Stimulated activated CD4-positive, alpha-beta T cell treated with anti-CD3 and anti-CD28 coated beads, Interleukin-4, amount 100 ng/mL, for 48 hours (primary cell): ENCODE measurements at regions not wholly inside any gene's neighbourhood (a gene's known extent, or its start where the extent isn't known, plus 50 kb on each side); places are given as distances from the start of the nearest gene placed in this dataset.

Source experiments
- DNase-seq, 2 donors: peaks; one replicate each; pipeline ENCODE4 v3.0.0-alpha.2; 2020; ENCODE audit warnings: low read depth in 2 of 2

DNA sequence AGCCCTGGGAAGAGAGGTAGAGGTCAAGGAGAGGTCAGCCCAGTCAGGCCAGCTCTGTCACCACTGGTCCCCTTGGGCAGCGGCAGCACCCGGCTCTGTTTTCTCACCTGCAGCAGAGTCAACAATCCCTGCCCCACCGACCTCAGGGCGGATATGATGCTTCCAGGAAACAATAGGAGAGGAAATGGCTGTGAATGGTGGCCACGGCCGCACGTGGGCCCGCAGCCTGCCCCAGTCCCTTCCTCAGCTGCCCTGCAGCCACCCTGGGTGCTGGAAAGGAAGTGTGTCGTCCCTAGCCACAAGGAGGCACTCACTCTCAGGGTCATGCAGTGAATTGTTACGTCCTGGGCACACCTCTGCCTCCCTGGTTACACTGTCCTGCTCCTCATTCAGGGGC is 92.5 kb upstream of the ENPP6 start:
- peak in 1 of 2 donors; percentile 15 for DNase-seq

DNA sequence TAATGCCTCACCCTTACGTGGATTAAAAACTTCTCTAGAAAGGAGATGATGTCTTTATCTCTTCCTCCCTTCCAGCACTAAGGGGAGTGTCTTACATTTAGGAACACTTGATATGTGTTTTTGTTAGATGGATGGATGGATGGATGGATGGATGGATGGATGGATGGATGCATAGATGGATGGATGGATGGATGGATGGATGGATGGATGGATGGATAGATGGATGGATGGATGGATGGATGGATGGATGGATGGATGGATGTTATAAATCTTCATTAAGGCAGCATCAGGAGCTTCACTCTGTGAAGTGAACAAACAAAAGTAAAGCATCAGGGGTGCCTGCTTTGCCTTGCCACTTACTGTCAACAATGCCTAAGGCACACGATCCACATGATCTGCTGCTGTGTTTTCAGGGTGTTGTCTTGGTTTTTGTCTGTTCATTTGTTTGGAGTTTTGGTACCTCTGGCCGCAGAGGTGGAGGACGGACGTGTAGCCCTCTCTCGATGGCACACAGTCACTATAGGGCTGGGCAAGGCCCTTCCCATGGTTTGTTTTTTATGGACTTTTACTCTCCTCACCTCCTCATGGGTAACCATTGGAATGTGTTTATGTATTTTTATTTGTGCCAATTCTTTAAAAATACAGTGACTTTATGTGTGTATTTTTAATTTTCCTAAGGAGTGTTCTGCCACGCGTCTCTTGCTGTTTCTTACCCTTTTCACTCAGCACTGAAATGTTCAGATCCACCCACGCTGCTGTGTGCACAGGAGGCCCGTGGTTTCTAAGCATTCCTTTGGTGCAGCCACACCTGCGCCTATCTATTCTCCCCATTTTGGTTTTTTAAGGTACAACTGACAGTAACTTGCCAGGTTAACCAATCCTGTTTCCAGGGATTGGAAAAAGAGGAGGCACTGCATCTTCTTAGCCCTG is 91.8 kb upstream of the ENPP6 start:
- DNase-seq = peak; percentile 18 to 34

- DNase-seq = no peak
Observed at GRCh38 chr4:184306949-184307348, 89.3 kb upstream of the ENPP6 start.

- DNase-seq = no peak
Observed at GRCh38 chr4:184306470-184306869, 88.8 kb upstream of the ENPP6 start.

DNA sequence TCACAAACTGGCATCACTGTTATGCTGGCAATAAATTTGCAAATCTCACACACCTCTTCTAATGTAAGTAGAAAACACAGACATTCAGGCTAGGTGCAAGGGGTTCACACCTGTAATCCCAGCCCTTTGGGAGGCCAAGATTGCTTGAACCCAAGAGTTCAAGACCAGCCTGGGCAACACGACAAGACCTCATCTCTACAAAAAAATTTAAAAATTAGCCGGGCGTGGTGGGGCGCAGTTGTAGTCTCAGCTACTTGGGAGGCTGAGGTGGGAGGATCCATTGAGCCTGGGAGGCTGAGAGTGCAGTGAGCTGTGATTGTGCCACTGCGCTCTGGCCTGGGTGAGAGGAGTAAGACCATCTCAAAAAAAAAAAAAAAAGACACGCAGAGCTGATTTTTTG is 83.1 kb upstream of the ENPP6 start:
- DNase-seq = no peak

DNA sequence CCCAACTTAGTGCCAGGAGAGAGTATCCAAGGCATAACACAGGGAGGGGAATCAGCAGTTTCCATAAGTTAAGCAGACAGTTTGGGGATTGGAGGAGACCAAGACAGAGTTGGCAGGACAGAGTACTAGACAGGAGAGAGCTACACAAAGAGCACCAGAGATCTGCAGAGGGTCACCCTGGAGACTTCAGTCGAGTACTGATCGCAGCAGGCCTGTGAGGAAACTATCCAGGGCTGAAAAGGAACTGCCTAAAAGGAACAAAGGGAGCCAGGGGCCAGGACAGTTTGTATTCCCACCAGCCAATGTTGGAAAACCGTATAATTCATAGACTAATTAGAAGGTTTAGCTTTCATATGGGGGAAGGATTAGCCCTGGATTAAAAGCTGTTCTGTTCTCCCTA is 80.6 kb upstream of the ENPP6 start:
- DNase-seq = no peak

DNA sequence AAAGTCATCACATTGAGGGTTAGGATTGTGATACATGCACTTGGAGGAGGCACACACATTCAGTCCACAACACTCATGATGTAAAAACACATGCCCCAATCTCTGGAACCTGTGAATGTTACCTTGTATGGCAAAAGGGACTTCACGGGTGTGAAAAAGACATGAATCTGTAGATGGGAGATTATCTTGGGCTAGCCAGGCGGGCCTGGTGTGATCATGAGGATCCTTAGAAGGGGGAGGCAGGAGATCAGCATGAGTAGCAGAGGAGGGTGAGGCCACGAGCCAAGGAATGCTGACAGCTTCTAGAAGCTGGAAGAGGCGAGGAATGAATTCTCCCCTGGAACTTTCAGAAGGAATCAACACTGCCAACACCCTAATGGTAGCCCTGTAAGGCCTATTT is 77.5 kb upstream of the ENPP6 start:
- no peak for DNase-seq

- DNase-seq = no peak
Observed at GRCh38 chr4:184294606-184295133, 77.0 kb upstream of the ENPP6 start.

GRCh38 chr4:184293552-184293951 is 75.9 kb upstream of the ENPP6 start:
- no peak for DNase-seq

DNA sequence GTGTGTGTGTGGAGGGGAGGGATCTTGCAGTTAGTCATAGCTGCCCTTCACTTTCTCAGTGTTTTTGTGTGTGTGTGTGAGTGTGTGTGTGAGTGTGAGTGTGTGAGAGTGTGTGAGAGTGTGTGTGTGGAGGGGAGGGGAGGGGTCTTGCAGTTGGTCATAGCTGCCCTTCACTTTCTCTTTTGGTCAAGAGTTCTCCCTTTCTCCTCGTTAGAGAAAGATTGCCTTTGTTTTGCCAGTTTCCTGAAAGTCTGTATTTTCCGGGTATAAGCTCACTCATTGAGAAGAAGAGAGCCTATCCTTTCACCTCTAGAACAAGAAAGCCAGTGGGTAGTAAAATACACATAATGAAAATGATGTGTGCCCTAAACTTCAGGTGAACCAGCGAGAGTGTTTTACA is 75.2 kb upstream of the ENPP6 start:
- DNase-seq = no peak

DNA sequence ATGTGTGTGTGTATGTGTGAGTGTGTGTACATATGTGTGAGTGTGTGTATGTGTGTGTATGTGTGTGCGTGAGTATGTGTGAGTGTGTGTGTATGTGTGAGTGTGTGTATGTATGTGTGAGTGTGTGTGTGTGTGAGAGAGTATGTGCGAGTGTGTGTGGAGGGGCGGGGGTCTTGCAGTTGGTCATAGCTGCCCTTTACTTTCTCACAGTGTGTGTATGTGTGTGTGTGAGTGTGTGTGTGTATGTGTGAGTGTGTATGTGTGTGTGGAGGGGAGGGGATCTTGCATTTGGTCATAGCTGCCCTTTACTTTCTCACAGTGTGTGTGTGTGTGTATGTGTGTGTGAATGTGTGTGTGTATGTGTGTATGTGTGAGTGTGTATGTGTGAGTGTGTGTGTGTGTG is 74.8 kb upstream of the ENPP6 start:
- no peak for DNase-seq

DNA sequence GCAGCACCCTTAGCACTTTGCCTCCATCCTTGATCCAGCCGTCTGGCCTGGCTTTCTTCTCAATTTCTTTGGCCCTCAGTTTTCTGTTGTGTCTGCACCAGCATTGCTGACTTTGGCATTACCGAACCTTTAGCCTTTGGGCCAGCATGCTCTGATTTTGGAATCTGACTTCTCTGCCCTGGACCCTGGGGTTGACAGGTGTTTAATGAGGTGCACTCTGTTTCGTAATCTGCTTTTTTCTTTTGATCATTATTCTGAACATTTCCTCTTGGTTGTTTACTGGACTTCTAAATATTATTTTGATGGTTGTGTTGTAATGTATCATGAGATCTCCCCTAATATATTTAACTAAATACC is 71.5 kb upstream of the ENPP6 start:
- DNase-seq = no peak

- no peak for DNase-seq
Observed at GRCh38 chr4:184288451-184289178, 70.9 kb upstream of the ENPP6 start.

- no peak for DNase-seq
Observed at GRCh38 chr4:184287697-184288255, 70.1 kb upstream of the ENPP6 start.

DNA sequence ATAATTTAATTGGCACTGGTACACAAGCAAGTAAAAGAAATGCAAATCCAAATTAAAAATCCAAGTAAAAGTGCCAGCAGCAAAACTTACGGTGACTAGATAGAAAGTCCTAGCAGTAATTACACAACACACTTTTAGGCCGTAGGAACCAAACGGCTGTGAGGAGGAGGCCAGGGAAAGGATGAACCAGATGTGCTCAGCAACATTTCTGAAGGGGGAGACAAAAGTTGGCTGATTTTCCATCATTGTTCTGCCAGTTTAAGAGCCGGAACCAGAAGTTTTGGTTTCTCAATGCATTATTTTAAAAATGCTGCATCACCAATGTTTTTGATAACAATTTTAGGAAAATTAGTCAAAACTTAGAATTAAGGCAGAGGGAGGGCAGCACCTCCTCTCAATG is 68.7 kb upstream of the ENPP6 start:
- DNase-seq = no peak

DNA sequence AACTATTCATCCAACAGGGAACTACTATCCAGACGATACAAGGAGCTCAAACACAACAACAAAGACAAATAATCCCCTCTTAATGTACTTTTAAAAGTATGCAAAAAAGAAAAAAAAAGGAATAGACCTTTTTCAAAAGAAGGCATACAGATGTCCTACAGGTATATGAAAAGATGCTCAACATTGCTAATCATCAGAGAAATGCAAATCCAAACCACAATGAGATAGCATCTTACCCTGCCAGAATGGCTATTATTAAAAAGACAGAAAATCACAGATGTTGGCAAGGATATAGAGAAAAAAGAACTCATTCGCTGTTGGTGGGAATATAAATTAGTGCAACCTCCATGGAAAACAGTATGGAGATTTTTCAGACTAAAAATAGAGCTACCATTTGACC is 67.1 kb upstream of the ENPP6 start:
- no peak for DNase-seq

- no peak for DNase-seq
Observed at GRCh38 chr4:184284336-184284690, 66.6 kb upstream of the ENPP6 start.

DNA sequence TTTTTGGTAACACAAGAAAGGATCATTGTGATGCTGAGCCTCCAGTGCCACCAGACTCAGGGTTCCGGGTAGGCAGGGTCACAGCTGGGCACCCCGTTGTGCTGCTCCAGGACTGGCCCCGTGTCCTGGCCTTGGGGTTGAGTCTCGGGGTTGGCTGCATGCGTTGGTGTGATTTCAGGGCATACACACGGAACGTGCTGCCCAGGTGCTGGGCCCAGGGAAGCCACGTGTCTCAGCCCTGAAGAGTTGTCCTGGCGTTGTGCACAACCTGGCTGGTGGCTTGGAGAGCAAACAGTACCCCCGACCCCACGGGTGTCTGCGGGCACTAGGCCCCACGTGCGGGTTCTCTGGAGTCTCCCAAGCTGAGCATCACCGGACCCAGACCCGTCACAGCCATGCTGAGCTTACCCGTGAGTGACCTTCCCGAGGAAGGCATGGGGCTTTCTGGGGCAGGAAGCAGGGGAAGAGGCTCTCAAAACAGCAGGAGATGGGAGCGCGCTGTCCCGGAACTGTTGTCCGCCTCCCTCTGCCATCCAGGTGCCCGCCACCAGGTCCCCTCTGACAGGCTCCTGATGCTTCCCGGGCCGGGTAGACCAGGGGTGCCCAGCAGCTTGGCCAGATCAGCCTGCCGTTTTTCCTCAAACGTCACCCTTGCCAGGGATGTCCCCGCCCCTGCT is 66.1 kb upstream of the ENPP6 start:
- no peak for DNase-seq

DNA sequence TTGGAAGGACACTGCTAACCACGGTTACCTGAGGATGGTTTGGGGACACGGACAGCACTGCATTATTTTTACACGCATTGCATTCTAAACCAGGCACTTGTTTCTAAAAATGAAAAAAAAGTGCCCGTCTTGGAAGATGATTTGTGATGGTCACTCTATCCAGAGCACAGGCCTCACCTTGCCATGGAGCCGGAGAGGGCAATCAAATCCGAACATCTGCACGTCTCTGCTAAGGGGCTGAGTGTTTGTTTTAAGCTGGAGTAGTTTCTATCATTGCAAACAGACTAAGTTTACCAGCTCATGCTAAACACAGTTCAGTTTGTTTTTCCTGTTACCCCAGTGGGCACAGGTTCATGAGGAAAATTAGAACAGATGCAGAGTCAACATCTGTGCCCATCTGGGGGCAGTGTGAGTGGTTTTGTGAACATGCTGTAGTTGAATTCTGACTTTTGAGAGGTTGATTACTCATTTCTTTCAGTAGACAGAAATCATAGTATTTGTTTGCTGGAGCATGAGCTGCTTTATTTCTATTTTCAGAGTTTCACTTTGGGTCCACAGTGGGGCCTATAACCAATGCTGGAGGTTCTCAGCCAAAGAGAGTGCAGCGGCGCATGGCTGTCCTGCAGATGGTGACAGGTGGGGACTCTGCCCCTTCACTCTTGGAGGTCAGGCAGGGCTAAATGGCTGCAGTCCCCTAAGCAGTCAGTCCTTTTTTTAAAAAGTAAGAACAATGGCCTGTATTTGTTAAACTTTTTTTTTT is 65.4 kb upstream of the ENPP6 start:
- DNase-seq = peak in 1 of 2 donors; percentile 25

GRCh38 chr4:184282251-184282713 is 64.6 kb upstream of the ENPP6 start:
- DNase-seq = peak; percentile 33 to 55
